NCI-H345 (cell line): ENCODE measurements at regions not wholly inside any gene's neighbourhood (a gene's known extent, or its start where the extent isn't known, plus 50 kb on each side); places are given as distances from the start of the nearest gene placed in this dataset.

Experiments
- DNase-seq: peaks from one replicate; lab custom pipeline; 2025; lab: John Stamatoyannopoulos, UW

DNA sequence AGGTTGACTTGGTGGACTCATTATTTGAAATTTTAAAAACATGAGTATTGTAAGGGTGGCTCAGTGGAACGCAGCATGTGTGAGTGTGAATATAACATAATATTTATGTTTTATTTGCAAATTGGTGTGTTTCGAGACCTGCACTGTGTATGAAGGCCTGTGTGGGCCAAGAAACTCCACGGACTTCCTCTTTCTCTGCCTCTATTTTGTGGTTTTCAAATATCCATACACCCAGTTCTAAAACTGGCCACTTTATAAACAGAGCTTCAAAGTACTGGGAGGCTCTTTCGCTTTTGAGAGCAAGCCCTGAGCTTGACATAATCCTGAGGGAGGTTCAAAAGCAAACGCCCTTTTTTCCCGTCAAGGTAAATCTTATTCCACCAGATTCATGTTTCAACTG is 187.7 kb downstream of the GPAT3 start:
- DNase-seq = no peak

DNA sequence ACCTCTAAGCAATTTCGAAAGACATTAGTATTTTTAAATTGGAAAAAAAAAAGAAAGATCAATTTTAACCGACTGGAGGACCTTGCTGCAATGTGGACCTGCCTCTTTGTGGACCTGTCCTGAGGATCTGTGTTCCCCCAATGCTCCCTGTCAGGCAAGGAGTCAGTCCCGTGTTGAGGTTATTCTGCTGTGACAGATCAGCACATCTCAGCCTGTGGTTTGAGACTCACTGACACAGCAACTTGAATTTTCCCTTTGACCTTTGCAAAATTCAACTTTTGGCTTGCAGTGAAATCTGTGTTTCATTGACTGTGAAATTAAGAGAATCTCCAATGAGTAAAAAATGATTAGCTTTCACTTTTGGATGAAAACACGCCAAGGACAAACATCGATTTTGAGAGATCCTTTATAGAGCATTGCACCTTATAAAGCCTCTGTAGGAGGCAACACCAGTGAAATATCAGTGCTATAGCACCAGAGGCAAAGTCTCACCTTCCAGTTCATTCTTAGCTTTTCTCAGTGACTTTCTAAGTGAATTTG is 186.9 kb downstream of the GPAT3 start:
- DNase-seq = no peak

DNA sequence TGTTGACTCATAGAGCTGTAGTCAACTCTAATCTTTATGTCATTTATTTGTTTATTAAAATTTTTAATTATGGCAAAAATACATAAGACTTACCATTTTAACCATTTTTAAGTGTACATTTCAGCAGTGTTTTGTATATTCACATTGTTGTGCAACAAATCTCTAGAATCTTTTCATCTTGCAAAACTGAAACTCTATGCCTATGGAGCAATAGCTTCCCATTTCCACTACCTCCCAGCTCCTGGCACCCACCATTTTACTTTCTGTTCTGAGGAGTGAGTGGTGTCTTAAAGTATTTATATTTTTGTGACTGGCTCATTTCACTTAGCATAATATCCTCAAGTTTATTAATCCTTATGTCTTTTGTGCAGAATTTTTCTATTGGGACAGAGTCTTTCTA is 181.0 kb downstream of the GPAT3 start:
- DNase-seq = no peak

DNA sequence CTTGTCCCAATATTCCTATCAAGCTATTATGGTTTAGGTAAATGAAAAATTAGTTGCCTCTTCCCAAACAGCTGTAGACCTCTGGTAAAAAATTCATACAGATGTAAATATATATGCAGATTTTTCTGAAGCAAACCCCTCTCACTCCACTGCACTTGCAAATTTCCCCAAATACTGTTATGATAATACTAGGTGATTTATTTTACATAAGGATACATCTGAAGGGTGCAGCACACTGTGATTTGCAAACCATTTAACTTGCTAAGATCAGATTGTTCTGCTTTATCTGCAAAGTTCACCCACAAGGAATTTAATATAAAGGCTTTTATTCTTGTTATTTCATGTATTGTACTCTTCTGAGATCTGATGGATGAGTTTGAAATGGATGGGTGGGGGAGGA is 177.0 kb downstream of the GPAT3 start:
- no peak for DNase-seq

DNA sequence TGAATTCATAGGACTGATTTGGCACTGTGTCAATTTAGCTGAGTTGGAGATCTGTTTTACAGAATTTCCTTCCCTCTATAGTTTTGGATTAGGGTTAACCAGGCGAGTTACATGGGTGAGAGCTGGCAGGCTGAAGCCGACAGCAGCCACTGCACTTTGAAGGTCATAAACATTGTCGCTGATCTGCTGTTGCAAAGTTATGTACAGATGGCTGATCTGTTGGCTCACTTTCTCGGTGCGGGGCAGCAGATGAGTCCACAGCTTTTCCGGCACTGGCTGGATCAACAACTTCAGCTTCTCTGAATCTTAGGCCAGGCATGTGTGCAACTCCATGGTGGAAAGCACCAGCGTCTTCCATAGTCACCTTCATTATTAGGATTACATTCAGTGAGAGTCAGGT is 173.7 kb downstream of the GPAT3 start:
- DNase-seq = no peak

DNA sequence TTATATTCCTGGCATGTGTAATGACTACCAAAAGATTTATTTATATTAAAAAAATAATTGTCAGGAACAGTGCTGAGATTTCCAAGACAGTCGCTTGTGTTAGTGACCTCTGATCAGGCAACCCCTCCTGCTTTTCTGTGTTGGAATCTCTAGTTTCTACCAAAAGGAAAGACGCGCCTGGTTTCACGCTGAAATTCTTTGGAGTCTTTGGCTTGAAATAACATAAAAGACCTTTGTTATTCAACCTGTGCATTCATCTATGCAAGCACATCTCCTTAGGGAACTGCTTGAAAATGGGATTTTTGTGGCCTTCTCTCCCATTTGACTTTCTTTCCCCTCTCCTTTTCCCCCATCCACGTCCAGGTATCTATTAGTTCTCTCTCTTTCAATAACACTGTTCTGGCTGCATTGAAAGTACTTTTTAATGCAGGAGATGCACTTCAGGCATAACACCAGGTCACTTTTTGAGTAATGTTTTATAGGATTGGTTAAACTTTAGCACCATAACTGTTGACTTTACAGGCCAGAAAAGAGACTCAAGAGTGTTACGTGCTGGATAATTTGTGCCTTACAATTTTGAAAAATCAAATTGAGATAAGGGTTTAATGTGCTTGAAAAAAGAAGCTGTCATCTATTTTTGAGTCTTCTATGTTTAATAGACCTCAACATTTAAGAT is 172.7 kb downstream of the GPAT3 start:
- no peak for DNase-seq

DNA sequence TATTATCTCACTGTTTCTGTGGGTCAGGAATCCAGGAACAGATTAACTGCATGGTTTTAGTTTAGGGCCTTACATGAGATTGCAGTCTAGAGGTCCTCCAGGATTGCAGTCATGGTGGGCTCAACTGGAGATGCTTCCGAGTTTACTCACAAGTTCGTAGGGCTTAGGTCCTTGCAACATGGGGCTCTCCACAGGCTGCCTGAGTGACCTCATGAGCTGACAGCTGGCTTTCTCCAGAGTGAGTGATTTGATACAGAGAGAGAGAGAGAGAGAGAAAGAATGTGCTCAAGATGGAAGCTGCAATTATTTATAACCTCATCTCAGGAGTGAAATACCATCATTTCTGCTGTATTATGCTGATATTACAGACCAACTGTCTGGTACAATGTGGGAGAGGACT is 168.9 kb downstream of the GPAT3 start:
- DNase-seq = no peak

DNA sequence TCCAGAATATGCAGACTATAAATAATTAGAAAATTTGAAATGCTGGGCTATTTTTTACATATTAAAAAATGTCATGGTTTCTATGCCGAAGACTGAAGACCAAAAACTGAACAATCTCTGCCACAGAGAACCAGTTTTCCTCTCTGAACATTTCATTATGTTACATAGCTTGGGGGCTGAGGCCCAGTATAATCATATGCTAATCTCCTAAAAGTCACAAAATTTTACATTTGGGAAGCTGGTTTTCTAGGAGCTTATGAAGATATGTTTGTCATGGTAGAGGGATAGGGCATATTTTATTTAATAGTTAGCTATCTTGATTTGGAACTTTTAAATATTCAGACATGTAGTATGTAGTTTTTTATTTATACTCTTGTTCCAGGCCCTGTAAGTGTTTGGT is 167.8 kb downstream of the GPAT3 start:
- DNase-seq = no peak

DNA sequence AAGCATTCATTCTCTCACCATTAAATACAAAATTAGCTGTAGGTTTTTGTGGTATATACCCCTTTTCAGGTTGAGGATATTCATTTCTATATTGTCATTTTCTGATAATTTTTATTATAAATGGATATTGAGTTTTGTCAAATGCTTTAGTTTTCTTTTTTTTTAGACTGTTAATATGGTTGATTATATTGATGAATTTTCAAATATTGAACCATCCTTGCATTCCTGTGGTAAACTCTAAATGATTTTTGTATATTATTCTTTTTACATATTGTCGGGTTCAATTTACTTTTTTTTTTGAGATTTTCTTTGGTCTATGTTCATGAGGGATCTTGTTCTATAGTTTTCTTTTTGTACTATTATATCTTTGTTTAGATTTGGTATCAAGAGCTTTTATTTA is 165.1 kb downstream of the GPAT3 start:
- no peak for DNase-seq

DNA sequence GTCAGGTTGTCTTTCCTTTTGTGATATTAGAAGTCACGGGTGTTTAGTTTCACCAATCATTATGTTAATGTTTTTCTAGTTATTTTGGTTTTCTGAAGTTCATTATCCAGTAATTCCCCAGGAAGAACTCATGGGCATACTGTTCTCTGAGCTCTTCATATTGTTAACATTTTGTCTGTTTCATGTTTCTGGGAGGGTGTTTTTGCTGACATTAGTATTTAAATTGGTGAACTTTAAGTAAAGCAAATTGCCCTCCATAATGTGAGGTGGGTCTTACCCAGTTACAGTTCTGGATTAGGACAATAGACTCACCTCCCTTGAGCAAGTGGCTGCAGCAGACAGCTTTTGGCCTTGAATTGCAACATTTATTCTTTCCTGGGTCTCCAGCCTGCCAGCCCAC is 163.4 kb downstream of the GPAT3 start:
- no peak for DNase-seq

DNA sequence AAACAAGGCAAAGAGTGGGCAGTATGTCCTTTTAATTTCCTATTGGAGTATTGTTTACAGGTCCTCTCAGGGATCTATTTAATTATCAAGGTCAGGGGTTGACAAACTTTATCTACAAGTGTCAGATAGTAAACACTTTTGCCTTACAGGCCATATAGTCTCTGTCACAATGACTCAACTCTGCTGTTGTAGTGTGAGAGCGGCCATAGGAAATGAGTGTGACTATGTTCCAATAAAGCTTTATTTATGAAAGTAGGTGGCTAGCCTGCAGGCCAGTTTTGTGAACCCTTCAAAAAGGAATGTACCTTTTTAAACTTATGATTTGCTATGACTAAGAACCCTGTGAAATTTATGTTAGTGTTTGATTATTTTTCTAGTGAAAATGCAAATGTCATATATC is 156.1 kb downstream of the GPAT3 start:
- no peak for DNase-seq

DNA sequence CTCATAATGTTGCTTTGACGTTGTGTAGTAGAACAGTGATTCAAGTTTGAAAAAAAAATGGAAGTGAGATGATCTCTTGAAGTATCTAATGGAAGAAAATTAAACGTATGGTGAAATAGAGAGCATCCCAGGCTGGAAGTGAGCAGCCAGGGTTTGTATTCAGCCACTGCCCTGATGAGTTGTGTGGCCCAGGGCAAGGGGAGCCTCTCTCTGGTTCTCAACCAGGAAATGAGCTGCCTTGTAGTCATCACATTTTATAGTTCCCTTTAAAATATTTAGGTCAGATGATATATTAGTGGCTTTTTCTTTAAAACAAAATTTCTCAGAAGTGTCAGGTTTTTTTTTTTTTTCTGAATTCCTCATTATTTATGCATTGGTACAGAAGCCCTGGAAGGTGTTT is 150.3 kb downstream of the GPAT3 start:
- no peak for DNase-seq

DNA sequence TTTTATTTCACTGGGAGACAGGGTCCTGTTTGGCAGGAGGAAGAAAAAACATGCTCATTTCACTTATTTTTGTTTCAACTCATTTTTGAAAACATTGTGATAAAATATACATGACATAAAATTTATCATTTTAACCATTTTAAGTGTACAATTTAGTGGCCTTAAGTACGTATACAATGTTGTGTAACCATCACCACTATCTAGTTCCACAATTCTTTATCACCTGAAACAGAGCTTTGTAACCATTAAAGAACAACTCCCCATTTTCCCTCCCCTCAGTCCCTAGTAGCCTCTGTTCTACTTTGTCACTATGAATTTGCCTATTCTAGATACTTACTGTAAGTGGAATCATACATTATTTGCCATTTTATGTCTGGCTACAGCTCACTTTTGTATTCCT is 143.8 kb downstream of the GPAT3 start:
- DNase-seq = no peak

DNA sequence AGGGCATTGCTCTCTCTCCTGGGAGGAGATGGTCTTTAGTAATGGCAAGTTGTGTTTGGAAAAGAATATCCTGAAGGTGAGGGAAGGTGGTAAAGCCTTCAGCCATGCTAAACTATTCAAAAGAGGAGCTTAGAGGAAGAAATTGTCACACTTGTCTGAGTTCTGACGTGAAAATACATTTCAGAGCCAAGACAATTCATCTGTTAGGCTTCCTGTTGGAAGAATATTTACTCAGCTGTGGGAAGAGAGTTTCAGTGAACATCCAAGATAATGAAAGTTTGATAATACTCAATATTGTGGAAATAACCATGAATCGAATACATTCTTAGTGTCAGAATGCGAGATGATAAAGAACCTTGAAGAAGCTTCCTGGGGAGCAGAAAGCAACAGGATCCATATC is 143.3 kb downstream of the GPAT3 start:
- DNase-seq = no peak

DNA sequence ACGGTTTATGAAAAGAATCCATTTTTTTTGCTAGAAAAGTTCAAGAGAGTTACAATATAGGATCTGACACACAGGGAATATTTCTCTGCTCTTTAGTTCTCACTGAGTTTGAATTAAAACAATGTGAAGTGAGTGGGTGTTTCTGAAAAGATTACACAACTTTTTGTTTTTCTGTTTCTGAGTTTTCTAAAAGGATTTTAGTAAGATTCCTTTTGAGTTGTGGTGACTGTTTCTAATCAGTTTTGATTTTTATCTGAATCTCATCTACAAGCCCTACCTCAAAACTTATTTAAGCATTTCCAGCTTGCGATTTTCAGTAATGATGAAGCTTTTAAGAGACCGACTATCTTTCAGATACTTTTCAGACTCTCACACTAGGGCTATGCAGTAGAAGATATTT is 141.7 kb downstream of the GPAT3 start:
- DNase-seq = no peak

DNA sequence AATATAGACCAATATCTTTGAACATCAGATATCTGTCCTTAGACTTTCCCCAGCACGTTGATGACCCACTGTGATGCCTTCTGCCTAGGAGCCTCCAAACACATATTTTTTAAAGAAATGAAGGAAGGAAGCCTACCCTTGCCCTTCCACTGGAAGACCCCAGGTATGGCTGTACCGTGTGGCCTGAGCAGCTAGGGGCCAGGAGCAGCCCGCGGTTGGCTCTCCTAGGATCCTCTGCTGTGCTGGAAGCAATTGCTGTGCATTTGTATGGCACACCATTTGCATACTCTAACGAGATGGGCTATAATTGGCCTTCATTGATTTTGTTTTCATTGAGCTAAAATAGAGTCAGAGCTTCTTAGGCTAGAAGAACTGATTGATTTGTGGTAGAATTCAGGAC is 128.8 kb downstream of the GPAT3 start:
- DNase-seq = no peak

DNA sequence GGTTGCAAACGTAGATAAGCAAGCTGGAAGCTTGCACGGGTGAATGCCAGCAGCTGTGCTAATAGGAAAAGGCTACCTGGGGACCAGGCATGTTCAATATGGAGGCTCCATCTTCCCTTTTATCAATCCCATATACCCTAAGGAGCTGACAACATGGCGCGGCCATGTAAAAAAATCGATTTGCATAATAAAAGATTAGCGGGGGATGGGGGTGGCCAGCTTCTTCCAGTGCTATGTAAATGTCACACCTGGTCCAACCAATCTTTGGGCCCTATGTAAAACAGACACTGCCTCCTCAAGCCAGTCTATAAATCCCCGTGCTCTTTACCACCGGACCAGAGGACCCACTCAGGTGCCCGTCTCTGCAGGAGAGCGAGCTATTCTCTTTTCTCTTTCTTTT is 128.2 kb downstream of the GPAT3 start:
- no peak for DNase-seq

DNA sequence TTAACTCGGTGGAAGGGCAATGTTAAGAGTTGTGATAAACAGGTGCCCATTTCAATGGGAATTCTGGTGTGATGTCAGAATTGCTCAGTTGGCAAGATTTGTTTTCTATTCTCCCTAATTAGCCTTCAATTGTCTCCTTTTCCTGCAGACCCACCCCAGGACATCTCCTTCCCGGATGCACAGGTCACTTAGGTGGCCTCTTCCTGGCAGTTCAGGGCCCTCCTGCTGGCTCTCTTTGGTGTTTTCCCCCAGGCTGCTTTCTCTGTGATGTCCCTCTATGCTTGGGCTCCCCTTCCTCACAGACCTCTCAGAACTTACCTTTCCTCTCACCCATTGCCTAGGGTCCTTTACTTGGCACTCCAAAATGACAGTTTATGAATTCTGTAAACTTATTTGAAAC is 126.3 kb downstream of the GPAT3 start:
- no peak for DNase-seq

DNA sequence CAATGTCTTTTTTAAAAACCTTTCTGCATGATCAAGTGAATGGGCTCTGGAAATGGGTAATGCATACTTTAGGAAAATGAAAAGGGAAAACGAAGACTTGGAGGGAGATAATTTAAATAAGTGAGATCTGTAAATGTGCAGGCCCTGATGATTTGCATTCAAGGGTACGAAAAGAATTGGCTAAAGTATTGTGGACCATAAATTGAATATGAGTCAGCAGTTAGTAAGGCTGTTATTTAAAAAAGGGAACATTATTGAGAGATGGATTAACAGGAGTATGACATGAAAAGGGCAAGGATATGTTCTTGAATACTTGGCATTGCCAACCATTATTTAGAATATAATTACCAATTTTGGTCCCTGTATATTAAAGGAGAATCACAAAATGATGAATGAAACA is 125.5 kb downstream of the GPAT3 start:
- no peak for DNase-seq

DNA sequence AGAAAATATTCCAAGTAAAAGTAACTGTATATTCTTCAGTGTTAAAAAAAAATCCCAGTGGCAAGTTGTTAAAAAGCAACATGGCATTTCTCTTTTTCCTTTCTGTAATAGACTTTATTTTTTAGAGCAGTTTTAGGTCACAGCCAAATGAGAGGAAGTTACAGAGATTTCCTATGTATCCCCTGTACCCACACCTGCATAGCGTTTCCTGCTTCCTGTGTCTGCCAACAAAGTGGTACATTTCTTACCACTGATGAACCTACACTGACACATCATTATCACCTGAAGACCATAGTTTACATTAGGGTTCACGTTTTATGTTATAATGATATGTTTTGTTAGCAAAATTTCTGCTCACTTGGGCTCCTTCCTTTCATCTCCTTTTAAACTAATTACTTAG is 124.7 kb downstream of the GPAT3 start:
- no peak for DNase-seq

DNA sequence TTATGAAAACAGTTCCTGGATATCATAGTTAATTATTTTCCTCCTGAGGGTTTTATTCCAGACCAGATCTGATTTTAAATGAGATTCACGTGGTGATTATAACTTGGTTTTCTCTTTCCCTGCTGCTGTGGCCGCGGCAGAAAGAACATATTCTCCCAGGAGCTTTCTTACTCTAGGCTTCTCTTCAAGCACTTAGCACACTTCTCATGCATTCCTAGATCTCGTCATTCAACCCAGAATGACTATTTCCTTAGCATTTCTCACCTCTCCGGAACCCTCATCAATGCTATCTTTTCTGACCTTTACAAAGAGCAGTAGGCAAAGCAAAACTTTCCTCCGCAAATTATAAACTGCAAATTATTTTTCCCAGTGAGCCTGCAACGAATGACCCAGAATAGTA is 122.9 kb downstream of the GPAT3 start:
- no peak for DNase-seq

DNA sequence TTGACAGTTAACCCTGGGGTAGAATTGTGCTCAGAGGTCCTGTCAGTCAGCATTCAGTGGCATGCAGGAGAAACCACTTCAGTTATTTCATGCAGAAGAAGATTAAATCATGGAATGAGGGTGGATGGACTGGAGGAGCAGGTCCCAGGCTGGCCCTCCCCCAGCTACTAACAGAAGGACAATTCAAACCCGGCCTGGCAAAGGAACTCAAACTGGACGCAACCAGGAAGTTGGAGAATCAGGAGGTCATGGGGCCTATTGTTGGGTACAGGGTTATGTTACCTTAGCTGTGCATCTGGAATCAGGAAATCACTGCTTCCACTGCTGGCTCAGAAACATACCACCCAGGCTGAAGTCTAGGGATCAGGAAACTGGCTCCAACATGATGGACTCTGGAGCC is 121.4 kb downstream of the GPAT3 start:
- no peak for DNase-seq
